GM23338 (cell line): ENCODE measurements at regions not wholly inside any gene's neighbourhood (a gene's known extent, or its start where the extent isn't known, plus 50 kb on each side); places are given as distances from the start of the nearest gene placed in this dataset.

Source experiments
- ATAC-seq: fragments of 200-7000 bp; cut with Tn5 transposase; 3 replicates; pipeline ENCODE4 v1.9.1; 2020
- DNase-seq: peaks from one replicate; pipeline ENCODE4 v3.0.0-alpha.2; 2015; ENCODE audit warnings: low spot score
- H2AFZ ChIP-seq: fragments of 200-600 bp; sonication (generic); 2 replicates; pipeline ENCODE4 v1.8.0; 2016; ENCODE audit warnings: antibody characterized with exemption, mild to moderate bottlenecking, moderate library complexity
- H3F3A ChIP-seq: fragments of 200-600 bp; sonication (generic); replicated peaks from 2 replicates; pipeline ENCODE4 v1.8.0; 2017; ENCODE audit warnings: antibody characterized with exemption, mixed run types, low read depth
- H3K27ac ChIP-seq: fragments of 200-600 bp; sonication (generic); 2 replicates; pipeline ENCODE4 v1.6.1; 2016; ENCODE audit warnings: low read depth
- H3K27me3 ChIP-seq: fragments of 200-600 bp; sonication (generic); 2 replicates; pipeline ENCODE4 v1.8.0; 2016; ENCODE audit warnings: mild to moderate bottlenecking, mixed run types, moderate library complexity; ENCODE audit not compliant: insufficient read depth
- H3K36me3 ChIP-seq: fragments of 200-600 bp; sonication (generic); 2 replicates; pipeline ENCODE4 v1.8.0; 2016; ENCODE audit warnings: mild to moderate bottlenecking; ENCODE audit not compliant: insufficient read depth
- H3K4me1 ChIP-seq: fragments of 200-600 bp; sonication (generic); 2 replicates; pipeline ENCODE4 v1.8.0; 2016; ENCODE audit warnings: mild to moderate bottlenecking, moderate library complexity; ENCODE audit not compliant: insufficient read depth
- H3K4me2 ChIP-seq: fragments of 200-600 bp; sonication (generic); 2 replicates; pipeline ENCODE4 v1.7.1; 2017; ENCODE audit warnings: mixed run types
- H3K4me3 ChIP-seq: fragments of 200-600 bp; sonication (generic); 2 replicates; pipeline ENCODE4 v1.6.1; 2016; ENCODE audit warnings: mixed run types
- H3K79me2 ChIP-seq: fragments of 200-600 bp; sonication (generic); replicated peaks from 2 replicates; pipeline ENCODE4 v1.8.0; 2017; ENCODE audit warnings: mild to moderate bottlenecking; ENCODE audit not compliant: insufficient read depth
- H3K9me2 ChIP-seq: fragments of 200-600 bp; sonication (generic); 2 replicates; pipeline ENCODE4 v1.8.0; 2017; ENCODE audit not compliant: insufficient read depth
- H4K20me1 ChIP-seq: fragments of 200-600 bp; sonication (generic); replicated peaks from 2 replicates; pipeline ENCODE4 v1.8.0; 2017; ENCODE audit warnings: mild to moderate bottlenecking; ENCODE audit not compliant: insufficient read depth
- H3K27ac Mint-ChIP-seq: 2 replicates; pipeline ENCODE4 v1.8.0; 2020; ENCODE audit warnings: inconsistent platforms, mild to moderate bottlenecking, moderate library complexity, mixed read lengths
- H3K27me3 Mint-ChIP-seq: 3 replicates; pipeline ENCODE4 v1.8.0; 2022; ENCODE audit warnings: low read depth, mild to moderate bottlenecking, moderate library complexity, mixed read lengths, inconsistent platforms; ENCODE audit not compliant: insufficient read depth, poor library complexity
- H3K36me3 Mint-ChIP-seq: 3 replicates; pipeline ENCODE4 v1.8.0; 2021; ENCODE audit warnings: low read depth, mild to moderate bottlenecking, inconsistent platforms, moderate library complexity, mixed read lengths
- H3K4me1 Mint-ChIP-seq: 3 replicates; pipeline ENCODE4 v1.8.0; 2020; ENCODE audit warnings: mild to moderate bottlenecking, inconsistent platforms, mixed read lengths
- H3K4me3 Mint-ChIP-seq: 3 replicates; pipeline ENCODE4 v1.8.0; 2021; ENCODE audit warnings: moderate library complexity, mild to moderate bottlenecking, inconsistent platforms, mixed read lengths
- H3K9me3 Mint-ChIP-seq: 3 replicates; pipeline ENCODE4 v1.8.0; 2020; ENCODE audit warnings: moderate library complexity, mild to moderate bottlenecking, inconsistent platforms, mixed read lengths
- CREB1 ChIP-seq: fragments of 250-450 bp; sonication (Bioruptor Pico); IDR thresholded peaks from 2 replicates; pipeline ENCODE4 v1.5.0; 2020; ENCODE audit warnings: low read depth, mild to moderate bottlenecking, moderate library complexity
- POLR2AphosphoS5 ChIP-seq: IDR thresholded peaks from 2 replicates; pipeline ENCODE4 v1.6.1; 2016; ENCODE audit warnings: antibody characterized with exemption, low read depth
- STAT1 ChIP-seq: IDR thresholded peaks from one replicate; pipeline ENCODE4 v1.6.1; 2016; ENCODE audit warnings: antibody characterized with exemption; ENCODE audit not compliant: unreplicated experiment
- ZNF114 ChIP-seq: fragments of 250-450 bp; sonication (Bioruptor Pico); IDR thresholded peaks from 2 replicates; pipeline ENCODE4 v1.5.0; 2020; ENCODE audit warnings: mild to moderate bottlenecking, moderate library complexity
- ZNF331 ChIP-seq: fragments of 250-450 bp; sonication (Bioruptor Pico); IDR thresholded peaks from 2 replicates; pipeline ENCODE4 v1.5.0; 2020; ENCODE audit warnings: low read depth, mild to moderate bottlenecking, moderate library complexity
- TF ChIP-seq, protein P1 (sequence below): IDR thresholded peaks from one replicate; pipeline ENCODE4 v1.6.1; 2018; ENCODE audit warnings: antibody characterized with exemption; ENCODE audit not compliant: unreplicated experiment
- TF ChIP-seq, protein P2 (sequence below): fragments of 250-450 bp; sonication (Bioruptor Pico); IDR thresholded peaks from 2 replicates; pipeline ENCODE4 v1.5.0; 2020; ENCODE audit warnings: mild to moderate bottlenecking, moderate library complexity

DNA sequence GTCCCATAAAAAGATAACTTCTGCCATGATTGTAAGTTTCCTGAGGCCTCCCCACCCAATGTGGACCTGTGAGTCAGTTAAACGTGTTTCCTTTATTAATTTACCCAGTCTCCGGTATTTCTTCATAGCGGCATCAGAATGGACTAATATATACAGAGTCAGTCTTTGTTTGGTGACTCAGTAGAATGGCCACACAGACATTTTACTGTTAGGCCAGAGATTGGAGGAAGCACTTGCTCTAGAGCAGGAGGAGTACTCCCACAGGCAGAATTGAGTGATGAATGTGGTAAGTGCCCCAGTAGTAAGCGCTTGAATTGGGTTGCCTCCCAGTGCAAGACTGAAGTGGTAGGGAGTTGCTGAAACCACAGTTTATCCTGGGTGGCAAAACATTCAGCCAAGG is 149.5 kb upstream of the SMIM30 start (continued):
- TF ChIP-seq CREB1 (CRISPR knock-in tag) = no peak
- TF ChIP-seq, protein P1, sequence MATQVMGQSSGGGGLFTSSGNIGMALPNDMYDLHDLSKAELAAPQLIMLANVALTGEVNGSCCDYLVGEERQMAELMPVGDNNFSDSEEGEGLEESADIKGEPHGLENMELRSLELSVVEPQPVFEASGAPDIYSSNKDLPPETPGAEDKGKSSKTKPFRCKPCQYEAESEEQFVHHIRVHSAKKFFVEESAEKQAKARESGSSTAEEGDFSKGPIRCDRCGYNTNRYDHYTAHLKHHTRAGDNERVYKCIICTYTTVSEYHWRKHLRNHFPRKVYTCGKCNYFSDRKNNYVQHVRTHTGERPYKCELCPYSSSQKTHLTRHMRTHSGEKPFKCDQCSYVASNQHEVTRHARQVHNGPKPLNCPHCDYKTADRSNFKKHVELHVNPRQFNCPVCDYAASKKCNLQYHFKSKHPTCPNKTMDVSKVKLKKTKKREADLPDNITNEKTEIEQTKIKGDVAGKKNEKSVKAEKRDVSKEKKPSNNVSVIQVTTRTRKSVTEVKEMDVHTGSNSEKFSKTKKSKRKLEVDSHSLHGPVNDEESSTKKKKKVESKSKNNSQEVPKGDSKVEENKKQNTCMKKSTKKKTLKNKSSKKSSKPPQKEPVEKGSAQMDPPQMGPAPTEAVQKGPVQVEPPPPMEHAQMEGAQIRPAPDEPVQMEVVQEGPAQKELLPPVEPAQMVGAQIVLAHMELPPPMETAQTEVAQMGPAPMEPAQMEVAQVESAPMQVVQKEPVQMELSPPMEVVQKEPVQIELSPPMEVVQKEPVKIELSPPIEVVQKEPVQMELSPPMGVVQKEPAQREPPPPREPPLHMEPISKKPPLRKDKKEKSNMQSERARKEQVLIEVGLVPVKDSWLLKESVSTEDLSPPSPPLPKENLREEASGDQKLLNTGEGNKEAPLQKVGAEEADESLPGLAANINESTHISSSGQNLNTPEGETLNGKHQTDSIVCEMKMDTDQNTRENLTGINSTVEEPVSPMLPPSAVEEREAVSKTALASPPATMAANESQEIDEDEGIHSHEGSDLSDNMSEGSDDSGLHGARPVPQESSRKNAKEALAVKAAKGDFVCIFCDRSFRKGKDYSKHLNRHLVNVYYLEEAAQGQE = no peak

DNA sequence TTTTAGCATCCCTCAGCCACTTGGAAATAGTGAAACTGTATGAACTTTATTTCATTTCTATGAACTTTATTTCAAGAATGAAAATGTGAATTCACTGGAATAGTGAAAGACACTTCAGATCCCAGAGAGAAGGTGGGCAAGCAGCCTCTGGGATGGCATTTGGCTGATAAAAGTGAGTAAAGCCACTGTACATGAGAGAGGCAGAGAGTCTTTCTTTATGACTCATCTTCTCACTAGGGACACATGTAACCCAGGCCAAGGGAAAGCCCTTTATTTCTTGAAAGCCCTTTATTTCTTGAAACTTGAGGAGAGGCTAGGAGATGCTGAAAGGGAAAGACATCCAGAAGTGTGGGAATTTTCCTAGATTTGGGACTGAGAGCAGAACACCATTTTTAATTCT is 148.9 kb upstream of the SMIM30 start:
- Mint-ChIP-seq H3K4me1 (peaks cover 2% of the 10 kb centered on the region; the same call in 1 of the 3 replicates), H3K36me3 (peaks cover 19% of the 10 kb centered on the region), H3K27me3 (peaks cover 5% of the 10 kb centered on the region), H3K9me3 (peaks cover 27% of the 10 kb centered on the region), H3K27ac (no peak overlapping the region), H3K4me3 (no peak overlapping the region)
- H3K79me2 ChIP-seq = no peaks in the 10 kb centered on the region
- H3K36me3 ChIP-seq = no peaks in the 10 kb centered on the region
- no peaks in the 10 kb centered on the region for H3K9me2 ChIP-seq
- H3K4me1 ChIP-seq = no peaks in the 10 kb centered on the region
- H3F3A ChIP-seq = no peaks in the 10 kb centered on the region
- no peak for DNase-seq
- H3K27ac ChIP-seq = no peak overlapping the region
- no peak for TF ChIP-seq STAT1
- no peak for TF ChIP-seq ZNF114 (CRISPR knock-in tag)
- TF ChIP-seq ZNF331 = no peak
- no peak for TF ChIP-seq POLR2AphosphoS5
- TF ChIP-seq, protein P2, sequence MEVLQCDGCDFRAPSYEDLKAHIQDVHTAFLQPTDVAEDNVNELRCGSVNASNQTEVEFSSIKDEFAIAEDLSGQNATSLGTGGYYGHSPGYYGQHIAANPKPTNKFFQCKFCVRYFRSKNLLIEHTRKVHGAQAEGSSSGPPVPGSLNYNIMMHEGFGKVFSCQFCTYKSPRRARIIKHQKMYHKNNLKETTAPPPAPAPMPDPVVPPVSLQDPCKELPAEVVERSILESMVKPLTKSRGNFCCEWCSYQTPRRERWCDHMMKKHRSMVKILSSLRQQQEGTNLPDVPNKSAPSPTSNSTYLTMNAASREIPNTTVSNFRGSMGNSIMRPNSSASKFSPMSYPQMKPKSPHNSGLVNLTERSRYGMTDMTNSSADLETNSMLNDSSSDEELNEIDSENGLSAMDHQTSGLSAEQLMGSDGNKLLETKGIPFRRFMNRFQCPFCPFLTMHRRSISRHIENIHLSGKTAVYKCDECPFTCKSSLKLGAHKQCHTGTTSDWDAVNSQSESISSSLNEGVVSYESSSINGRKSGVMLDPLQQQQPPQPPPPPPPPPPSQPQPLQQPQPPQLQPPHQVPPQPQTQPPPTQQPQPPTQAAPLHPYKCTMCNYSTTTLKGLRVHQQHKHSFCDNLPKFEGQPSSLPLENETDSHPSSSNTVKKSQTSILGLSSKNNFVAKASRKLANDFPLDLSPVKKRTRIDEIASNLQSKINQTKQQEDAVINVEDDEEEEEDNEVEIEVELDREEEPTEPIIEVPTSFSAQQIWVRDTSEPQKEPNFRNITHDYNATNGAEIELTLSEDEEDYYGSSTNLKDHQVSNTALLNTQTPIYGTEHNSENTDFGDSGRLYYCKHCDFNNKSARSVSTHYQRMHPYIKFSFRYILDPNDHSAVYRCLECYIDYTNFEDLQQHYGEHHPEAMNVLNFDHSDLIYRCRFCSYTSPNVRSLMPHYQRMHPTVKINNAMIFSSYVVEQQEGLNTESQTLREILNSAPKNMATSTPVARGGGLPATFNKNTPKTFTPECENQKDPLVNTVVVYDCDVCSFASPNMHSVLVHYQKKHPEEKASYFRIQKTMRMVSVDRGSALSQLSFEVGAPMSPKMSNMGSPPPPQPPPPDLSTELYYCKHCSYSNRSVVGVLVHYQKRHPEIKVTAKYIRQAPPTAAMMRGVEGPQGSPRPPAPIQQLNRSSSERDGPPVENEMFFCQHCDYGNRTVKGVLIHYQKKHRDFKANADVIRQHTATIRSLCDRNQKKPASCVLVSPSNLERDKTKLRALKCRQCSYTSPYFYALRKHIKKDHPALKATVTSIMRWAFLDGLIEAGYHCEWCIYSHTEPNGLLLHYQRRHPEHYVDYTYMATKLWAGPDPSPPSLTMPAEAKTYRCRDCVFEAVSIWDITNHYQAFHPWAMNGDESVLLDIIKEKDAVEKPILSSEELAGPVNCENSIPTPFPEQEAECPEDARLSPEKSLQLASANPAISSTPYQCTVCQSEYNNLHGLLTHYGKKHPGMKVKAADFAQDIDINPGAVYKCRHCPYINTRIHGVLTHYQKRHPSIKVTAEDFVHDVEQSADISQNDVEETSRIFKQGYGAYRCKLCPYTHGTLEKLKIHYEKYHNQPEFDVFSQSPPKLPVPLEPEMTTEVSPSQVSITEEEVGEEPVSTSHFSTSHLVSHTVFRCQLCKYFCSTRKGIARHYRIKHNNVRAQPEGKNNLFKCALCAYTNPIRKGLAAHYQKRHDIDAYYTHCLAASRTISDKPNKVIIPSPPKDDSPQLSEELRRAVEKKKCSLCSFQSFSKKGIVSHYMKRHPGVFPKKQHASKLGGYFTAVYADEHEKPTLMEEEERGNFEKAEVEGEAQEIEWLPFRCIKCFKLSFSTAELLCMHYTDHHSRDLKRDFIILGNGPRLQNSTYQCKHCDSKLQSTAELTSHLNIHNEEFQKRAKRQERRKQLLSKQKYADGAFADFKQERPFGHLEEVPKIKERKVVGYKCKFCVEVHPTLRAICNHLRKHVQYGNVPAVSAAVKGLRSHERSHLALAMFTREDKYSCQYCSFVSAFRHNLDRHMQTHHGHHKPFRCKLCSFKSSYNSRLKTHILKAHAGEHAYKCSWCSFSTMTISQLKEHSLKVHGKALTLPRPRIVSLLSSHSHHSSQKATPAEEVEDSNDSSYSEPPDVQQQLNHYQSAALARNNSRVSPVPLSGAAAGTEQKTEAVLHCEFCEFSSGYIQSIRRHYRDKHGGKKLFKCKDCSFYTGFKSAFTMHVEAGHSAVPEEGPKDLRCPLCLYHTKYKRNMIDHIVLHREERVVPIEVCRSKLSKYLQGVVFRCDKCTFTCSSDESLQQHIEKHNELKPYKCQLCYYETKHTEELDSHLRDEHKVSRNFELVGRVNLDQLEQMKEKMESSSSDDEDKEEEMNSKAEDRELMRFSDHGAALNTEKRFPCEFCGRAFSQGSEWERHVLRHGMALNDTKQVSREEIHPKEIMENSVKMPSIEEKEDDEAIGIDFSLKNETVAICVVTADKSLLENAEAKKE (CRISPR knock-in tag) = no peak
- no peak overlapping the region for H3K4me3 ChIP-seq
- H3K4me2 ChIP-seq = no peak overlapping the region
- H4K20me1 ChIP-seq = no peaks in the 10 kb centered on the region
- no peak for ATAC-seq
- H3K27me3 ChIP-seq = no peaks in the 10 kb centered on the region
- H2AFZ ChIP-seq = no peak overlapping the region
